GM19240 (cell line): ENCODE measurements at regions not wholly inside any gene's neighbourhood (a gene's known extent, or its start where the extent isn't known, plus 50 kb on each side); places are given as distances from the start of the nearest gene placed in this dataset.

ENCODE experiments used
- DNase-seq: peaks from one replicate; pipeline ENCODE4 v3.0.0; 2011; ENCODE audit warnings: low spot score; ENCODE audit not compliant: insufficient read length

GRCh38 chr3:168895419-168895818, 768.1 kb downstream of the MECOM start:
- no peak for DNase-seq

- DNase-seq: no peak
These were observed 769.3 kb downstream of the MECOM start for GRCh38 chr3:168894214-168894613.

- DNase-seq: no peak
These were observed 773.8 kb downstream of the MECOM start for GRCh38 chr3:168889666-168890065.

- no peak for DNase-seq
These were observed 774.7 kb downstream of the MECOM start for GRCh38 chr3:168888781-168889180.

- no peak for DNase-seq
These were observed 778.5 kb downstream of the MECOM start for GRCh38 chr3:168885028-168885427.

- no peak for DNase-seq
These were observed 779.1 kb downstream of the MECOM start for GRCh38 chr3:168884353-168884903.

GRCh38 chr3:168883145-168883544, 780.4 kb downstream of the MECOM start:
- DNase-seq: no peak

- no peak for DNase-seq
These were observed 781.7 kb downstream of the MECOM start for GRCh38 chr3:168881804-168882203.

GRCh38 chr3:168878655-168879054, 782.9 kb upstream of the GOLIM4 start:
- no peak for DNase-seq

- DNase-seq: no peak
These were observed 782.2 kb upstream of the GOLIM4 start for GRCh38 chr3:168877899-168878298.

GRCh38 chr3:168876346-168877035, 780.8 kb upstream of the GOLIM4 start:
- no peak for DNase-seq

- no peak for DNase-seq
These were observed 777.1 kb upstream of the GOLIM4 start for GRCh38 chr3:168872826-168873225.

GRCh38 chr3:168870892-168871291, 775.2 kb upstream of the GOLIM4 start:
- no peak for DNase-seq

GRCh38 chr3:168865022-168865551, 769.4 kb upstream of the GOLIM4 start:
- no peak for DNase-seq

GRCh38 chr3:168864107-168865021, 768.6 kb upstream of the GOLIM4 start:
- DNase-seq: no peak

- no peak for DNase-seq
These were observed 767.8 kb upstream of the GOLIM4 start for GRCh38 chr3:168863561-168863960.

- DNase-seq: no peak
These were observed 766.7 kb upstream of the GOLIM4 start for GRCh38 chr3:168862466-168862865.

- no peak for DNase-seq
These were observed 764.9 kb upstream of the GOLIM4 start for GRCh38 chr3:168860592-168860991.

GRCh38 chr3:168860028-168860427, 764.3 kb upstream of the GOLIM4 start:
- no peak for DNase-seq

GRCh38 chr3:168859574-168859973, 763.9 kb upstream of the GOLIM4 start:
- DNase-seq: no peak

- no peak for DNase-seq
These were observed 763.4 kb upstream of the GOLIM4 start for GRCh38 chr3:168859143-168859542.

GRCh38 chr3:168858327-168858726, 762.6 kb upstream of the GOLIM4 start:
- DNase-seq: no peak
